HL-60 (cell line): ENCODE measurements at regions not wholly inside any gene's neighbourhood (a gene's known extent, or its start where the extent isn't known, plus 50 kb on each side); places are given as distances from the start of the nearest gene placed in this dataset.

Experiments used
- DNase-seq, 2 experiments: peaks; one replicate each; pipeline ENCODE4 v3.0.0-alpha.2; 2010 to 2020; ENCODE audit warnings: low read depth in 1 of 2, low spot score in 1 of 2
- H3K27ac ChIP-seq: fragments of 250-450 bp; sonication (Bioruptor Pico); replicated peaks from 2 replicates; pipeline ENCODE4 v1.5.1; 2020; ENCODE audit warnings: mild to moderate bottlenecking, moderate library complexity
- H3K27me3 ChIP-seq: fragments of 250-450 bp; sonication (Bioruptor Pico); 2 replicates; pipeline ENCODE4 v1.5.1; 2021; ENCODE audit warnings: mild to moderate bottlenecking, moderate library complexity; ENCODE audit not compliant: insufficient read depth, poor library complexity, severe bottlenecking
- H3K4me3 ChIP-seq: replicated peaks from 2 replicates; pipeline ENCODE4 v1.5.1; 2011; ENCODE audit warnings: mild to moderate bottlenecking, control low read depth, low read length; ENCODE audit not compliant: insufficient read depth
- CTCF ChIP-seq: IDR thresholded peaks from one replicate; pipeline ENCODE4 v1.5.1; 2011; ENCODE audit warnings: low read length, control low read depth, inconsistent platforms; ENCODE audit not compliant: insufficient read depth
- GABPA ChIP-seq: IDR thresholded peaks from 2 replicates; pipeline ENCODE4 v1.6.1; 2012; ENCODE audit warnings: low read depth
- POLR2AphosphoS5 ChIP-seq: IDR thresholded peaks from 2 replicates; pipeline ENCODE4 v1.6.1; 2012; ENCODE audit warnings: low read depth
- SPI1 ChIP-seq: IDR thresholded peaks from 2 replicates; pipeline ENCODE4 v1.6.1; 2012; ENCODE audit warnings: low read depth, mild to moderate bottlenecking, borderline replicate concordance
- TF ChIP-seq, protein P1 (sequence below): IDR thresholded peaks from 2 replicates; pipeline ENCODE4 v1.6.1; 2012; ENCODE audit warnings: low read depth; ENCODE audit not compliant: insufficient replicate concordance

GRCh38 chr1:187267827-187268226 lies 439.1 kb downstream of the PLA2G4A start:
- TF ChIP-seq GABPA (no peak), SPI1 (no peak), CTCF (no peak), POLR2AphosphoS5 (no peak)
- TF ChIP-seq, protein P1, sequence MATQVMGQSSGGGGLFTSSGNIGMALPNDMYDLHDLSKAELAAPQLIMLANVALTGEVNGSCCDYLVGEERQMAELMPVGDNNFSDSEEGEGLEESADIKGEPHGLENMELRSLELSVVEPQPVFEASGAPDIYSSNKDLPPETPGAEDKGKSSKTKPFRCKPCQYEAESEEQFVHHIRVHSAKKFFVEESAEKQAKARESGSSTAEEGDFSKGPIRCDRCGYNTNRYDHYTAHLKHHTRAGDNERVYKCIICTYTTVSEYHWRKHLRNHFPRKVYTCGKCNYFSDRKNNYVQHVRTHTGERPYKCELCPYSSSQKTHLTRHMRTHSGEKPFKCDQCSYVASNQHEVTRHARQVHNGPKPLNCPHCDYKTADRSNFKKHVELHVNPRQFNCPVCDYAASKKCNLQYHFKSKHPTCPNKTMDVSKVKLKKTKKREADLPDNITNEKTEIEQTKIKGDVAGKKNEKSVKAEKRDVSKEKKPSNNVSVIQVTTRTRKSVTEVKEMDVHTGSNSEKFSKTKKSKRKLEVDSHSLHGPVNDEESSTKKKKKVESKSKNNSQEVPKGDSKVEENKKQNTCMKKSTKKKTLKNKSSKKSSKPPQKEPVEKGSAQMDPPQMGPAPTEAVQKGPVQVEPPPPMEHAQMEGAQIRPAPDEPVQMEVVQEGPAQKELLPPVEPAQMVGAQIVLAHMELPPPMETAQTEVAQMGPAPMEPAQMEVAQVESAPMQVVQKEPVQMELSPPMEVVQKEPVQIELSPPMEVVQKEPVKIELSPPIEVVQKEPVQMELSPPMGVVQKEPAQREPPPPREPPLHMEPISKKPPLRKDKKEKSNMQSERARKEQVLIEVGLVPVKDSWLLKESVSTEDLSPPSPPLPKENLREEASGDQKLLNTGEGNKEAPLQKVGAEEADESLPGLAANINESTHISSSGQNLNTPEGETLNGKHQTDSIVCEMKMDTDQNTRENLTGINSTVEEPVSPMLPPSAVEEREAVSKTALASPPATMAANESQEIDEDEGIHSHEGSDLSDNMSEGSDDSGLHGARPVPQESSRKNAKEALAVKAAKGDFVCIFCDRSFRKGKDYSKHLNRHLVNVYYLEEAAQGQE = no peak
- no peak overlapping the region for H3K4me3 ChIP-seq
- no peak for DNase-seq
- no peak overlapping the region for H3K27ac ChIP-seq
- no peaks in the 10 kb centered on the region for H3K27me3 ChIP-seq

DNA sequence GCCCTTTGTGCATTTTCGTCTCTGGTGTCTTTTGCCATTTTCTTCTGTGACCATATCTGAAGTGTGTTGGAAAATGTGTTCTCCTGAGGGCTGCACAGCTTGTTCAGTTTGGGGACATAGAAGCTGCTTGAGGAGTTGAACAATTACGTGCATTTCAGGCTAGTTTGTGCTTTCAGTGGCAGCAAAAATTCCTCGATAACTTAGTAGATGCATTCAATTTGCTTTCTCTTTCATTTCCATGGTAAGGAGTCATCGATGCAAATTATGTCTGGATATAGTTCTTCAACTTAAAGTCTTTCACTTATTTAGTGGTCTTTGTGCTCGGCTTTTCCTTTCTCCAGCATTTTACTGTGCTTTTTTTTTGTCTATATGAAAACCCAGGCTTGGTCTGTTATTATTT lies 441.5 kb downstream of the PLA2G4A start:
- no peak overlapping the region for H3K4me3 ChIP-seq

GRCh38 chr1:187275346-187275745 lies 446.6 kb downstream of the PLA2G4A start:
- Histone ChIP-seq H3K27me3 (no peaks in the 10 kb centered on the region), H3K4me3 (no peak overlapping the region), H3K27ac (no peak overlapping the region)
- TF ChIP-seq SPI1 (no peak), POLR2AphosphoS5 (no peak), CTCF (no peak), GABPA (no peak)
- TF ChIP-seq, protein P1 = no peak
- no peak for DNase-seq

More for the DNA sequence above, 441.5 kb downstream of the PLA2G4A start:
- H3K27ac ChIP-seq = no peak overlapping the region
- no peak for DNase-seq
- no peaks in the 10 kb centered on the region for H3K27me3 ChIP-seq
- TF ChIP-seq GABPA (no peak), CTCF (no peak), POLR2AphosphoS5 (no peak), SPI1 (no peak)
- TF ChIP-seq, protein P1 = no peak
